Ammon's horn (tissue), 1 donor: ENCODE measurements at regions not wholly inside any gene's neighbourhood (a gene's known extent, or its start where the extent isn't known, plus 50 kb on each side); places are given as distances from the start of the nearest gene placed in this dataset.
"Not testable (repeated sequence)": the region's sequence is repeated elsewhere in the genome, so short reads cannot be mapped to it uniquely, and the experiment has no call there.

ENCODE experiments used
- DNase-seq: peaks from one replicate; pipeline ENCODE4 v3.0.0-alpha.2; 2016; ENCODE audit warnings: low spot score

GRCh38 chr5:71907001-71907588 is 188.0 kb downstream of the CARTPT start:
- no peak for DNase-seq

GRCh38 chr5:71907608-71908145 is 188.6 kb downstream of the CARTPT start:
- DNase-seq, result no peak

GRCh38 chr5:71910741-71911140 is 191.7 kb downstream of the CARTPT start:
- no peak for DNase-seq

GRCh38 chr5:71912021-71912420 is 192.9 kb downstream of the CARTPT start:
- no peak for DNase-seq

- DNase-seq, result no peak
Observed at GRCh38 chr5:71914281-71914680, 193.0 kb upstream of the MAP1B start.

GRCh38 chr5:71922584-71923106 is 184.6 kb upstream of the MAP1B start:
- DNase-seq, result no peak

GRCh38 chr5:71923755-71924154 is 183.5 kb upstream of the MAP1B start:
- DNase-seq, result no peak

- no peak for DNase-seq
Observed at GRCh38 chr5:71924325-71924724, 182.9 kb upstream of the MAP1B start.

GRCh38 chr5:71924980-71925379 is 182.3 kb upstream of the MAP1B start:
- no peak for DNase-seq

GRCh38 chr5:71925608-71926091 is 181.6 kb upstream of the MAP1B start:
- DNase-seq, result no peak

GRCh38 chr5:71929003-71929402 is 178.3 kb upstream of the MAP1B start:
- DNase-seq, result no peak

- DNase-seq, result not testable (repeated sequence)
Observed at GRCh38 chr5:71930554-71930953, 176.7 kb upstream of the MAP1B start.

- DNase-seq, result no peak
Observed at GRCh38 chr5:71932131-71932654, 175.1 kb upstream of the MAP1B start.

GRCh38 chr5:71932655-71933338 is 174.5 kb upstream of the MAP1B start:
- peak; percentile 70 for DNase-seq

- no peak for DNase-seq
Observed at GRCh38 chr5:71934322-71934721, 173.0 kb upstream of the MAP1B start.

GRCh38 chr5:71937921-71938698 is 169.2 kb upstream of the MAP1B start:
- peak; percentile 78 for DNase-seq

GRCh38 chr5:71938895-71939294 is 168.4 kb upstream of the MAP1B start:
- no peak for DNase-seq

GRCh38 chr5:71939452-71940230 is 167.6 kb upstream of the MAP1B start:
- DNase-seq, result peak; percentile 67

- DNase-seq, result no peak
Observed at GRCh38 chr5:71943874-71944273, 163.4 kb upstream of the MAP1B start.

- DNase-seq, result no peak
Observed at GRCh38 chr5:71945436-71945835, 161.8 kb upstream of the MAP1B start.

GRCh38 chr5:71946343-71947030 is 160.8 kb upstream of the MAP1B start:
- DNase-seq, result no peak
